ENCODE measurements at regions not wholly inside any gene's neighbourhood (a gene's known extent, or its start where the extent isn't known, plus 50 kb on each side); places are given as distances from the start of the nearest gene placed in this dataset.

GRCh38 chr5:73997960-73998359 lies 372.0 kb downstream of the ARHGEF28 start:
- no peak for DNase-seq

GRCh38 chr5:73996151-73996755 lies 370.3 kb downstream of the ARHGEF28 start:
- DNase-seq = no peak

- no peak for DNase-seq
Measured at GRCh38 chr5:73994963-73995362, 369.0 kb downstream of the ARHGEF28 start.
